ENCODE measurements at regions not wholly inside any gene's neighbourhood (a gene's known extent, or its start where the extent isn't known, plus 50 kb on each side); places are given as distances from the start of the nearest gene placed in this dataset.

DNA sequence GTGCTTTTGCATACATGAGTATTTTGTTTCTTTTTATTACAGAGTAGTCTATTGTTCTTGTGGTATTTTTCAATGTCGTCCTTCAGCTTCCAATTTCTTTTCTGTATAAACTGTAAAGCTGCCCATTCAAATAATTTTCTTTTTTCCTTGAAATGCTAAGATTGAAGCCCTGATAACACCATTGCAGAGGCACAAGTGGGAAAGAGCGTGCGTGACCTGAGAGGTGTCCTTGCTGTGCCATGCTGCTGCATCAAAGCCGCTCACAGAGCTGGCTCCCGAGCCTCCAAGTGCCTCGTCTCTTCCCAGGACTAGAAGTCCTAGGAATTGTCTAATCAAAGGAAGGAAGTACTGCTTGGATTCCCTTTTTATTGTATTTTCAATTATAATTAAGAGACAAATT, 101.9 kb upstream of the PFN2 start:
- intact Hi-C loops (cut with DNase I) = no loop called here
- ATAC-seq = no peak
- DNase-seq (ENCODE audit: low spot score) = no peak

DNA sequence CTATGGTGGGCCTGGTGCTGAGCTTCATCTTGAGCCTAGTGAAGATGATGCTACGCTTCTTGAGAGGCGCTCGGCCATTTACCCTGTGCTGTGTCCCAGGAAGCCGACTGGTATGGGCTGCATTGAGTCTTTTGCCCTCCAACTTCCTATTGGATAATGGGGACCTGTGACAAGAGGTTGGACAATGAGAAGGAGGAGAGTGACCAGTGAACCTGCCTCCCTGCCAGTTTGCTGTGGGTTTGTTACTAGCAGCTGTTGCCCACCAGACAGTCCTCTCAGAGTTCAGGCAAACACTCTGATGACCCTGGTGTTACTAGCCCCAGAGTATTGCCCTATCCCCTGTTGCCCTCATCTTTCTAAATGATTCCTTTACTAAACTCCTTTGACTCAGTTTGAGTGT, 99.6 kb upstream of the PFN2 start:
- intact Hi-C loops (cut with DNase I) = no loop called here
- ATAC-seq (no peak), DNase-seq (ENCODE audit: low spot score) (no peak)

DNA sequence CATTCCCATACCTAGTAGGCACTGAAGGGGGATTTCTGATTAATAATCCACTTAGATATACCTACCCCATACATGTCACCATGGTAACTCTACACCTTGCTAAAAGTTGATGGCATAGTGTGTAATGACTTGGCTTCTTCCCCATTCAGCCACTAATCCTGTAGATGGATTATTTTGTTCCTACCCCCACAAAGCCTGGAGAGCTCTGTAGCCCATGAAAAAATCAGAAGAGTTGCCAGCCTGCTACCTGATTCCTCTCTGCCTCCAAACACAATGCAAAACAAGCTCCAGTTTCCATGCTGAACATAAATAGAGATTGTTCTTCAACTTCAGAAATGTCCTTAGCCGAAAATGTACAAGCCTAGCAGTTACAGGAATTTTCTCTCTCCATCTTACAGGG, 98.9 kb upstream of the PFN2 start:
- no peak for DNase-seq (ENCODE audit: low spot score)
- intact Hi-C loops (cut with DNase I) = no loop called here
- no peak for ATAC-seq

DNA sequence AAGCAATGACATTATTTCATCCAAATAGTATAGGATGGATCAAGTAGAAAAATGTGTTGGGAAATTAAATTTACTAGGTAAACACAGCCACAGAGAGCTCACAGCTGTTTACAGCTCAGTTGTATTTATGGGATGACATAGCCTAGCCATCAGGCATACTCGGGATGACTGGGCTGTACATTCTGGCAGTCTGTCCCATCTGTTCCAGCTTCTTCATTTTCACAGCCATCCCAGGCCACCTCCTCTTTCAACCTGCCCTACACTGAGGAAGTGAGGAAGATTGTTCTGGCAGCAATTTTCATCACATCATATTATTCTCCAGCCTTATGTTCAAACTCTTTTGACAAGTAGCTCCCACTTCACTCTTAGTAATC, 98.4 kb upstream of the PFN2 start:
- ATAC-seq = no peak
- DNase-seq (ENCODE audit: low spot score) = no peak
- intact Hi-C loops (cut with DNase I) = no loop called here

DNA sequence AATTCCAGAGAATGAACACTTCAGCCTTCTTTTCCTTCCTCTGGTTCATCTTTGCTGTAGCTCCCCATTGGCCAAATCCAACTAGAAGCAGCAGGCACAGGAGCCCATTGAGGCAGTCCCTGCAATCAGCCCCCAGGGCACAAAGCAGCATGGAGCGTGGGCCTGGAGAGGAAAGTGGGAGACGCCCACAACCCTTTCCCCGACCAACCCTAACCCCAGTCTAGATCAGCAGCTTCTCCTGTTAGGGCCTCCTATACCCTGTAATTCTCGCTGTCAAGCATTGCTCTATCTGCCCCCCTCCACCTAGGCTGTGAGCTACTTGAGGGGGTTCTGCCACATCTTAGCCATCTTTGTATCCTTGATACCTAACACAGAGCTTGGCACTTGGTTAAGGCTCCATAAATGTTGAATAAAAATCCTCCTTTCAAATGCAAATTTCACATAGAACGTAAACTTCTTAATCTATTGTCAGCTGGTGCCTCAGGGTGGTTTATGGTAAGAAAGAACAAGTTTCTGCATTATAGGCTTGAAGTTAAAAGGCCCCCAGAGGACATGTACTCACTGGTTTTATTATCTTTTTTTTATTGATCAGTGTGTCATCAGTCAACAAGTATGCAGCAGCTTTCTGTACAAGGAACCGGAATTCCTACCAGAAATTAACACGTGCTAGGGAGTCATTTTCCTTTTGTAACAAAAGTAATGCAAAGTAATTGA, 97.9 kb upstream of the PFN2 start:
- intact Hi-C loops (cut with DNase I) = no loop called here
- DNase-seq (ENCODE audit: low spot score) = no peak
- no peak for ATAC-seq

- intact Hi-C loops (cut with DNase I) = no loop called here
- ATAC-seq (no peak), DNase-seq (ENCODE audit: low spot score) (no peak)
These were observed 96.9 kb upstream of the PFN2 start for GRCh38 chr3:150067561-150067960.

GRCh38 chr3:150064971-150065370, 94.3 kb upstream of the PFN2 start:
- ATAC-seq = no peak
- intact Hi-C loops (cut with DNase I) = no loop called here
- no peak for DNase-seq (ENCODE audit: low spot score)

- no peak for DNase-seq (ENCODE audit: low spot score)
- ATAC-seq = no peak
- intact Hi-C loops (cut with DNase I) = no loop called here
These were observed 92.5 kb upstream of the PFN2 start for GRCh38 chr3:150063237-150063636.

DNA sequence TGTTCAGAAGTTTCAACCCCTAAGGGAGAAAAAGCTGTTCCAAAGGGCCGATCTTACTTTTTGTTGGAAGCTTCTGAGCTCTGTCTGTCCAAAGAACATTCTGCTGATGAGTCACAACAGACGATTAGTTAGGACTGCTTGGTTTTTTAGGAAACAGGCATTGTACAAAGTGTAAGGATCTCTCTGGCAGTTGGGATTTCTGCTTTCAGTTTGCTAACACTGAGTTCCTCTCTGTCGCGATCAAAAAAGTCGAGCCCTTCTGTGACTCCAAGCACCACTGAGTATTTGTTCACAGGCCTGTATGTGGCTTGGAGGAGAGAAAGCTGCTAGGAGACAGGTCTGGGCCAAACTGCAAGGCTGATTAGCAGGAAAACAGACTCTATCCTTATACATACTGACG, 91.8 kb upstream of the PFN2 start:
- ATAC-seq (peak; percentile 86), DNase-seq (ENCODE audit: low spot score) (no peak)
- intact Hi-C loops (cut with DNase I) = no loop called here

DNA sequence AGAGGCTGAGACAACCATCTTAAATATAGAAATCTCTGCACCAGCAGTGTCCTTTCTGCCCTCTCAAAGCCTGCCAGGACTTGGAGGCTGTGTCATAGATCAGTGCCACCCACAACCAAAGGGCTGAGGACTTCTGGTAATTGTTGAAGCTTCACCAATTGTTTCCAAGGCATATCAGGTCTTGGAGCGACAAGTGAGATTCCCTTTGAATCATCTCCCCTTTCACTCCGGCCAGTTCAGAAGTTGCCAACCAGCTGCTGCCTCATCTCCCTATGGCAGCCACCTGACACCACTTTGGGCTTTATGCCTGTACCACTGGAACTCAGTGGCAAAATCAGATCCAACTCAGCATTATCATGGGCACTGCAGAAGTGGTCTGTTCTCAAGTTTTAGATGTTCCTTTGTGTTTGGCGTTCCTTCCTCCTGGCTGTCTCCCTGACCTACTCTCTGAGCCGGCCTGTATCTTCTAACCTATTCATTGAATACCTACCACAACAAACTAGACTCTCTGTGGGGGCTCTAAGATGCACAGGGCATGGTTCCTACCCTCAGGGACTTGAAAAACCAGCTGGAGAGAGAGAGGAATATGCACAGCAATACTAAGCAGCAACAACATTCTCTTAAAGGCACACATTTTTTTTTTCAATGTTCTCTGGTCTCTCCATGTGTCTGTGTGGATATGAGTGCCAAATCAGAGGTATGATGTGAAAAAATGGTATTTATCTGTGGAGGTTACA, 90.8 kb upstream of the PFN2 start:
- intact Hi-C loops (cut with DNase I) = no loop called here
- no peak for ATAC-seq
- no peak for DNase-seq (ENCODE audit: low spot score)

GRCh38 chr3:150059729-150060128, 89.0 kb upstream of the PFN2 start:
- ATAC-seq = no peak
- DNase-seq (ENCODE audit: low spot score) = no peak
- intact Hi-C loops (cut with DNase I) = no loop called here

- intact Hi-C loops (cut with DNase I) = no loop called here
- DNase-seq (ENCODE audit: low spot score) (no peak), ATAC-seq (no peak)
These were observed 88.5 kb upstream of the PFN2 start for GRCh38 chr3:150059241-150059640.

DNA sequence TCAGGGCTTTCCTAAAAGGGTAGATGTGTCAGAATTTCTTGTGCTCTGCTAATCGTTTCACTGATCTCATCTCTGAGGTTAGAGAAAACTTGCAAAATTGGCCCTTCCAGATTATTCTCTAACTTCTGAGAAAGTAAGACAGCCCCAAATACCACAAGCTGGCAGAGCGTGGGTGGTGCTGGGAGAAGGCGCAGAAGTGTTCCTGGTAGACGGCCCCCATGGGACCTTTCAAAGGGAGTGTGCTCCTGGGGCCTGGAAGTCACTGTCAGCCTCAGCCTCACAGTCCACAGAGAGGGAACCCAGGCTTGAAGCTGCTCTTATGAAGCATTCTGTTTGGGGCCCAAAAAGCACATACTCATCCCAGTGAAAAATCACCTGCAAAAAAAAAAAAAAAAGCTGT, 86.5 kb upstream of the PFN2 start:
- ATAC-seq = no peak
- no peak for DNase-seq (ENCODE audit: low spot score)
- intact Hi-C loops (cut with DNase I) = no loop called here

DNA sequence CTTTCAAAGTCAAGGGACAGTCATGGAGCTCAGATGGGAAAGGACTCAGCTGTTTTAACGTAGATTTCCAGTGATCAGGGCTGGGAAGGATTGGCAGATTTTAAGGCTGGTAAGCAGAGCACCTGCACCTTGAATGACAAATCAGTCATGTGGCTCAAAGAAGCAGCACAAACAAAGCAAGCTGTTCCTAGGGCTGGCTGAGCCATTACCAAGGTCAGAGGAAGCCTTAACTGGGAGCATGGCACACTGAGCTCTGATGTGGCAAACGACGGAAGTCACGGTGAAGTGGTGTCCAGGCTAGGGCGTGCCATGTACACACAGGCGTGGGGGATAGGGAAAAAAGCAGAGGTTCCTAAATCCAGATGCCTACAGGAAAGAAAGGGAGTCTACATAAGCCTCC, 84.6 kb upstream of the PFN2 start:
- intact Hi-C loops (cut with DNase I) = no loop called here
- DNase-seq (ENCODE audit: low spot score) = no peak
- ATAC-seq = no peak

DNA sequence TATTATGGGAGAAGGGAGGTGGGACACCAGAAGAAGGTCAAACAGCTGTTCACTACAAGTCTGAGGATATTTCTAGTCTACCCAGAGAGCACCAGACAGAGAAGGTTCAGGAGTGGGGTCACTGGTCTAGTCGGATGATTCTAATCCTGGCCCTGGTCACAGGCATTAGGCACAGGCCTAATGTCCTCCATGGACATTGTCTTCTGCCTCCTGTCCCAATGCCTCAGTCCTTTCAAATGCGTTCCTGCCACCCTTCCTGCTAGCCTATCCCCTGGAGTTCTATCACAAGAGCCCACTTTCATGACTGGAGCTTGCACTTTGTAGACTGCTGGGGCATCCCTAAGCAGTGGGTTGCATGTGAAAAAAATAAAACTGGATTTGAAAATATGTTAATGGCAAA, 83.9 kb upstream of the PFN2 start:
- DNase-seq (ENCODE audit: low spot score) = no peak
- intact Hi-C loops (cut with DNase I) = no loop called here
- no peak for ATAC-seq

GRCh38 chr3:150050510-150050909, 79.8 kb upstream of the PFN2 start:
- intact Hi-C loops (cut with DNase I) = no loop called here
- no peak for ATAC-seq
- no peak for DNase-seq (ENCODE audit: low spot score)

- DNase-seq (ENCODE audit: low spot score) = no peak
- intact Hi-C loops (cut with DNase I) = no loop called here
- no peak for ATAC-seq
These were observed 78.6 kb upstream of the PFN2 start for GRCh38 chr3:150049317-150049716.

DNA sequence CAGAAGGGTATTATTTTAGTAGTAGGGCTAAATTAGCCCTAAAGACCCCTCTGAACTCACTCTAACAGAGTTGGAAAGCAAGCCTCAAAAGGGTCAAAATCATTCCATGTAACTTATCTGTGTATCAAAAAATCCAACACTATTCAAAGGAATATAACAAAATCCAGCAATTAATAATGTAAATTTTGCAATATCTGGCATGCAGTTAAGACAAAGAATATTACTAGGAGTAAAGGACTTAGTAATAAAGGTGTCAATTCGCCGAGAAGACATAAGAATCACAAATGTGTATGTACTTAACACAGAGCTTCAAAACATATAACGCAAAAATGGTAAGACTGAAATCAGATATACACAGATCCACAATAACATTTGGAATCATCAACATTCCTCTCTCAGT, 71.2 kb upstream of the PFN2 start:
- no peak for ATAC-seq
- intact Hi-C loops (cut with DNase I) = no loop called here

GRCh38 chr3:150040097-150040496, 69.4 kb upstream of the PFN2 start:
- DNase-seq (ENCODE audit: low spot score) (no peak), ATAC-seq (no peak)
- intact Hi-C loops (cut with DNase I) = no loop called here

More for the DNA sequence above, 71.2 kb upstream of the PFN2 start:
- DNase-seq (ENCODE audit: low spot score) = no peak

GRCh38 chr3:150038830-150039229, 68.1 kb upstream of the PFN2 start:
- DNase-seq (ENCODE audit: low spot score) (no peak), ATAC-seq (peak; percentile 41)
- intact Hi-C loops (cut with DNase I) = no loop called here

- no peak for ATAC-seq
- intact Hi-C loops (cut with DNase I) = no loop called here
- DNase-seq (ENCODE audit: low spot score) = no peak
These were observed 66.1 kb upstream of the PFN2 start for GRCh38 chr3:150036780-150037179.

Data from sciatic nerve (tissue), 2 donors.